SH-SY5Y (cell line): ENCODE measurements at regions not wholly inside any gene's neighbourhood (a gene's known extent, or its start where the extent isn't known, plus 50 kb on each side); places are given as distances from the start of the nearest gene placed in this dataset.

Experiments used
- GATA2 ChIP-seq: IDR thresholded peaks from 2 replicates; pipeline ENCODE4 v1.6.1; 2011; ENCODE audit warnings: mild to moderate bottlenecking, low read depth, low read length
- GATA3 ChIP-seq: IDR thresholded peaks from 2 replicates; pipeline ENCODE4 v1.6.1; 2011; ENCODE audit warnings: low read depth, mild to moderate bottlenecking, low read length, moderate library complexity

- TF ChIP-seq GATA2, result no peak
- TF ChIP-seq GATA3, result no peak
These were observed 598.4 kb upstream of the SOX9 start for GRCh38 chr17:71522383-71522782.

- no peak for TF ChIP-seq GATA2
- TF ChIP-seq GATA3, result no peak
These were observed 593.5 kb upstream of the SOX9 start for GRCh38 chr17:71527311-71527710.

GRCh38 chr17:71528210-71528609 lies 592.6 kb upstream of the SOX9 start:
- TF ChIP-seq GATA3 (no peak), GATA2 (no peak)

- no peak for TF ChIP-seq GATA2
- no peak for TF ChIP-seq GATA3
These were observed 590.6 kb upstream of the SOX9 start for GRCh38 chr17:71530248-71530647.

GRCh38 chr17:71535321-71535720 lies 585.5 kb upstream of the SOX9 start:
- no peak for TF ChIP-seq GATA3
- no peak for TF ChIP-seq GATA2

- no peak for TF ChIP-seq GATA3
- no peak for TF ChIP-seq GATA2
These were observed 574.4 kb upstream of the SOX9 start for GRCh38 chr17:71546419-71546818.

- TF ChIP-seq GATA3, result no peak
These were observed 572.9 kb upstream of the SOX9 start for GRCh38 chr17:71547904-71548303.

- TF ChIP-seq GATA2 (no peak), GATA3 (no peak)
These were observed 572.2 kb upstream of the SOX9 start for GRCh38 chr17:71548540-71549190.

- TF ChIP-seq GATA2, result no peak
- no peak for TF ChIP-seq GATA3
These were observed 570.1 kb upstream of the SOX9 start for GRCh38 chr17:71550675-71551074.

- TF ChIP-seq GATA3 (no peak), GATA2 (no peak)
These were observed 567.4 kb upstream of the SOX9 start for GRCh38 chr17:71553381-71553780.

- TF ChIP-seq GATA3 (no peak), GATA2 (no peak)
These were observed 561.9 kb upstream of the SOX9 start for GRCh38 chr17:71558901-71559300.

- no peak for TF ChIP-seq GATA3
- no peak for TF ChIP-seq GATA2
These were observed 548.5 kb upstream of the SOX9 start for GRCh38 chr17:71572343-71572742.

- no peak for TF ChIP-seq GATA2
- no peak for TF ChIP-seq GATA3
These were observed 542.4 kb upstream of the SOX9 start for GRCh38 chr17:71578446-71578845.

- TF ChIP-seq GATA2, result no peak
- TF ChIP-seq GATA3, result no peak
These were observed 540.6 kb upstream of the SOX9 start for GRCh38 chr17:71580220-71580619.

- TF ChIP-seq GATA3, result no peak
- no peak for TF ChIP-seq GATA2
These were observed 535.3 kb upstream of the SOX9 start for GRCh38 chr17:71585540-71585939.

- TF ChIP-seq GATA3 (no peak), GATA2 (no peak)
These were observed 528.4 kb upstream of the SOX9 start for GRCh38 chr17:71592431-71592830.
